ENCODE measurements at regions not wholly inside any gene's neighbourhood (a gene's known extent, or its start where the extent isn't known, plus 50 kb on each side); places are given as distances from the start of the nearest gene placed in this dataset.
"Not testable (repeated sequence)": the region's sequence is repeated elsewhere in the genome, so short reads cannot be mapped to it uniquely, and the experiment has no call there.

GRCh38 chr13:86892330-86892729 is 778.8 kb upstream of the SLITRK5 start:
- no peak overlapping the region for H3K9ac ChIP-seq (ENCODE audit: insufficient read length)

GRCh38 chr13:86900906-86901305 is 770.3 kb upstream of the SLITRK5 start:
- TF ChIP-seq POLR2AphosphoS5 (IDR thresholded peaks at IDR 0.05; ENCODE audit: borderline replicate concordance, low read depth, low read length), result no peak
- TF ChIP-seq FOXP2 (optimal IDR thresholded peaks at IDR 0.05; ENCODE audit: control extremely low read depth, extremely low read length, insufficient read depth), result no peak
- TF ChIP-seq EZH2 (IDR thresholded peaks at IDR 0.05), result no peak
- H3K27ac ChIP-seq, result no peak overlapping the region

More at GRCh38 chr13:86892330-86892729, 778.8 kb upstream of the SLITRK5 start:
- Histone ChIP-seq H3K36me3 (ENCODE audit: insufficient read depth, low read length) (no peaks in the 10 kb centered on the region), H3K27ac (no peak overlapping the region), H3K9me3 (ENCODE audit: low read depth, low read length) (no peaks in the 10 kb centered on the region), H3K4me3 (no peak overlapping the region)
- TF ChIP-seq EZH2 (IDR thresholded peaks at IDR 0.05), result no peak
- no peak for TF ChIP-seq POLR2AphosphoS5 (IDR thresholded peaks at IDR 0.05; ENCODE audit: borderline replicate concordance, low read depth, low read length)
- no peak for TF ChIP-seq FOXP2 (optimal IDR thresholded peaks at IDR 0.05; ENCODE audit: control extremely low read depth, extremely low read length, insufficient read depth)
- no peak for DNase-seq (ENCODE audit: low read depth, low spot score)

GRCh38 chr13:86906127-86906874 is 764.9 kb upstream of the SLITRK5 start:
- no peak overlapping the region for H3K27ac ChIP-seq
- DNase-seq (ENCODE audit: low read depth, low spot score), result no peak
- no peak overlapping the region for H3K4me3 ChIP-seq
- H3K9me3 ChIP-seq (ENCODE audit: low read depth, low read length), result no peaks in the 10 kb centered on the region
- TF ChIP-seq EZH2 (IDR thresholded peaks at IDR 0.05), result no peak
- no peak for TF ChIP-seq POLR2AphosphoS5 (IDR thresholded peaks at IDR 0.05; ENCODE audit: borderline replicate concordance, low read depth, low read length)
- TF ChIP-seq FOXP2 (optimal IDR thresholded peaks at IDR 0.05; ENCODE audit: control extremely low read depth, extremely low read length, insufficient read depth), result no peak
- no peak overlapping the region for H3K9ac ChIP-seq (ENCODE audit: insufficient read length)
- no peaks in the 10 kb centered on the region for H3K36me3 ChIP-seq (ENCODE audit: insufficient read depth, low read length)

More at GRCh38 chr13:86900906-86901305, 770.3 kb upstream of the SLITRK5 start:
- Histone ChIP-seq H3K4me3 (no peak overlapping the region), H3K36me3 (ENCODE audit: insufficient read depth, low read length) (no peaks in the 10 kb centered on the region), H3K9me3 (ENCODE audit: low read depth, low read length) (no peaks in the 10 kb centered on the region), H3K9ac (ENCODE audit: insufficient read length) (no peak overlapping the region)
- no peak for DNase-seq (ENCODE audit: low read depth, low spot score)

GRCh38 chr13:86907156-86907555 is 764.0 kb upstream of the SLITRK5 start:
- Histone ChIP-seq H3K27ac (no peak overlapping the region), H3K9me3 (ENCODE audit: low read depth, low read length) (no peaks in the 10 kb centered on the region), H3K9ac (ENCODE audit: insufficient read length) (no peak overlapping the region), H3K36me3 (ENCODE audit: insufficient read depth, low read length) (no peaks in the 10 kb centered on the region), H3K4me3 (no peak overlapping the region)
- no peak for TF ChIP-seq FOXP2 (optimal IDR thresholded peaks at IDR 0.05; ENCODE audit: control extremely low read depth, extremely low read length, insufficient read depth)
- TF ChIP-seq POLR2AphosphoS5 (IDR thresholded peaks at IDR 0.05; ENCODE audit: borderline replicate concordance, low read depth, low read length), result no peak
- TF ChIP-seq EZH2 (IDR thresholded peaks at IDR 0.05), result no peak
- DNase-seq (ENCODE audit: low read depth, low spot score), result no peak

GRCh38 chr13:86909318-86909717 is 761.9 kb upstream of the SLITRK5 start:
- Histone ChIP-seq H3K9me3 (ENCODE audit: low read depth, low read length) (no peaks in the 10 kb centered on the region), H3K9ac (ENCODE audit: insufficient read length) (no peak overlapping the region), H3K27ac (no peak overlapping the region), H3K4me3 (no peak overlapping the region), H3K36me3 (ENCODE audit: insufficient read depth, low read length) (no peaks in the 10 kb centered on the region)
- no peak for DNase-seq (ENCODE audit: low read depth, low spot score)
- TF ChIP-seq POLR2AphosphoS5 (IDR thresholded peaks at IDR 0.05; ENCODE audit: borderline replicate concordance, low read depth, low read length) (no peak), FOXP2 (optimal IDR thresholded peaks at IDR 0.05; ENCODE audit: control extremely low read depth, extremely low read length, insufficient read depth) (no peak), EZH2 (IDR thresholded peaks at IDR 0.05) (no peak)

GRCh38 chr13:86914757-86915156 is 756.4 kb upstream of the SLITRK5 start:
- TF ChIP-seq EZH2 (IDR thresholded peaks at IDR 0.05) (no peak), POLR2AphosphoS5 (IDR thresholded peaks at IDR 0.05; ENCODE audit: borderline replicate concordance, low read depth, low read length) (no peak), FOXP2 (optimal IDR thresholded peaks at IDR 0.05; ENCODE audit: control extremely low read depth, extremely low read length, insufficient read depth) (no peak)
- Histone ChIP-seq H3K4me3 (no peak overlapping the region), H3K9me3 (ENCODE audit: low read depth, low read length) (no peaks in the 10 kb centered on the region), H3K36me3 (ENCODE audit: insufficient read depth, low read length) (no peaks in the 10 kb centered on the region), H3K27ac (no peak overlapping the region), H3K9ac (ENCODE audit: insufficient read length) (no peak overlapping the region)
- DNase-seq (ENCODE audit: low read depth, low spot score), result no peak

- H3K9ac ChIP-seq (ENCODE audit: insufficient read length); H3K9me3 ChIP-seq (ENCODE audit: low read depth, low read length); H3K27ac ChIP-seq; DNase-seq (ENCODE audit: low read depth, low spot score); H3K36me3 ChIP-seq (ENCODE audit: insufficient read depth, low read length); H3K4me3 ChIP-seq: not testable (repeated sequence)
These were observed 753.7 kb upstream of the SLITRK5 start for GRCh38 chr13:86917438-86917837.

- H3K4me3 ChIP-seq, result no peak overlapping the region
- H3K9me3 ChIP-seq (ENCODE audit: low read depth, low read length), result no peaks in the 10 kb centered on the region
- DNase-seq (ENCODE audit: low read depth, low spot score), result no peak
- H3K36me3 ChIP-seq (ENCODE audit: insufficient read depth, low read length), result no peaks in the 10 kb centered on the region
- H3K27ac ChIP-seq, result no peak overlapping the region
- no peak for TF ChIP-seq EZH2 (IDR thresholded peaks at IDR 0.05)
- TF ChIP-seq FOXP2 (optimal IDR thresholded peaks at IDR 0.05; ENCODE audit: control extremely low read depth, extremely low read length, insufficient read depth), result no peak
- no peak for TF ChIP-seq POLR2AphosphoS5 (IDR thresholded peaks at IDR 0.05; ENCODE audit: borderline replicate concordance, low read depth, low read length)
- no peak overlapping the region for H3K9ac ChIP-seq (ENCODE audit: insufficient read length)
These were observed 752.5 kb upstream of the SLITRK5 start for GRCh38 chr13:86918682-86919081.

GRCh38 chr13:86920961-86921360 is 750.2 kb upstream of the SLITRK5 start:
- TF ChIP-seq EZH2 (IDR thresholded peaks at IDR 0.05) (no peak), POLR2AphosphoS5 (IDR thresholded peaks at IDR 0.05; ENCODE audit: borderline replicate concordance, low read depth, low read length) (no peak), FOXP2 (optimal IDR thresholded peaks at IDR 0.05; ENCODE audit: control extremely low read depth, extremely low read length, insufficient read depth) (no peak)
- no peak overlapping the region for H3K4me3 ChIP-seq
- no peaks in the 10 kb centered on the region for H3K36me3 ChIP-seq (ENCODE audit: insufficient read depth, low read length)
- H3K9ac ChIP-seq (ENCODE audit: insufficient read length), result no peak overlapping the region
- no peak overlapping the region for H3K27ac ChIP-seq
- no peaks in the 10 kb centered on the region for H3K9me3 ChIP-seq (ENCODE audit: low read depth, low read length)
- DNase-seq (ENCODE audit: low read depth, low spot score), result no peak

Data from SK-N-MC (cell line).